Lower leg skin (tissue), 3 donors: ENCODE measurements at regions not wholly inside any gene's neighbourhood (a gene's known extent, or its start where the extent isn't known, plus 50 kb on each side); places are given as distances from the start of the nearest gene placed in this dataset.

ENCODE experiments used
- POLR2A ChIP-seq, 2 donors: fragments of 450-650 bp; IDR thresholded peaks; one replicate each; pipeline ENCODE4 v1.6.1; 2016 to 2017; ENCODE audit warnings: antibody characterized with exemption in 2 of 2, mild to moderate bottlenecking in 1 of 2, moderate library complexity in 1 of 2
- TF ChIP-seq, protein P1 (sequence below), 3 donors: fragments of 450-650 bp; IDR thresholded peaks; one replicate each; pipeline ENCODE4 v1.5.1; 2016; ENCODE audit warnings: antibody characterized with exemption in 3 of 3, mild to moderate bottlenecking in 3 of 3, moderate library complexity in 2 of 3

DNA sequence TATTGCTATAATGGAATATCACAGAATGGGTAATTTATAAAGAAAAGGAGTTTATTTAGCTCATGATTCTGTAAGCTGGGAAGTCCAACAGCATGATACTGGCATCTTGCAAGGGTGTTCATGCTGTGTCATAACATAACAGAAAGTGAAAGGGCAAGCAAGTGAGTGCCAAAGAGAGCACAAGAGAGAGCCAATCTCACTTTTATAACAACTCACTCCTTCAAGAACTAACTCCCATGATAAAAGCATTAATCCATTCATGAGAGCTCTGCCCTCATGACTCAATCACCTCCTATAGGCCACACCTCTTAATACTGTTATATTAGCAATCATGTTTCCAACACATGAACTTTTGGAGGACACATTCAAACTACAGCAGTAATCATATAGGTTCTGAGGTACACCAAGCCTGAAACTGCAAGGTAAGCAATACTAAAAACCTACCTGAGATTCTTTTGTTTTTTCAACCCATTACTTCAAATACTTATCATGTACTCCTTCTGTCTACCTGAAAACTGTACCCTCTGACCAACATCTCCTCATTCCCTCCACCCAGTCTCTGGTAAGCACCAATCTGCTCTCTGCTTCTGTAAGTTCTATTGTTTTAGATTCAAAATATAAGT lies 219.7 kb downstream of the MTERF1 start:
- TF ChIP-seq POLR2A (IDR thresholded peaks at IDR 0.05) = no peak
- TF ChIP-seq, protein P1, sequence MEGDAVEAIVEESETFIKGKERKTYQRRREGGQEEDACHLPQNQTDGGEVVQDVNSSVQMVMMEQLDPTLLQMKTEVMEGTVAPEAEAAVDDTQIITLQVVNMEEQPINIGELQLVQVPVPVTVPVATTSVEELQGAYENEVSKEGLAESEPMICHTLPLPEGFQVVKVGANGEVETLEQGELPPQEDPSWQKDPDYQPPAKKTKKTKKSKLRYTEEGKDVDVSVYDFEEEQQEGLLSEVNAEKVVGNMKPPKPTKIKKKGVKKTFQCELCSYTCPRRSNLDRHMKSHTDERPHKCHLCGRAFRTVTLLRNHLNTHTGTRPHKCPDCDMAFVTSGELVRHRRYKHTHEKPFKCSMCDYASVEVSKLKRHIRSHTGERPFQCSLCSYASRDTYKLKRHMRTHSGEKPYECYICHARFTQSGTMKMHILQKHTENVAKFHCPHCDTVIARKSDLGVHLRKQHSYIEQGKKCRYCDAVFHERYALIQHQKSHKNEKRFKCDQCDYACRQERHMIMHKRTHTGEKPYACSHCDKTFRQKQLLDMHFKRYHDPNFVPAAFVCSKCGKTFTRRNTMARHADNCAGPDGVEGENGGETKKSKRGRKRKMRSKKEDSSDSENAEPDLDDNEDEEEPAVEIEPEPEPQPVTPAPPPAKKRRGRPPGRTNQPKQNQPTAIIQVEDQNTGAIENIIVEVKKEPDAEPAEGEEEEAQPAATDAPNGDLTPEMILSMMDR (IDR thresholded peaks at IDR 0.05) = no peak
